ENCODE measurements at regions not wholly inside any gene's neighbourhood (a gene's known extent, or its start where the extent isn't known, plus 50 kb on each side); places are given as distances from the start of the nearest gene placed in this dataset.
A peak's percentile ranks its signal among the peaks of the same experiment; 100 is the strongest.

DNA sequence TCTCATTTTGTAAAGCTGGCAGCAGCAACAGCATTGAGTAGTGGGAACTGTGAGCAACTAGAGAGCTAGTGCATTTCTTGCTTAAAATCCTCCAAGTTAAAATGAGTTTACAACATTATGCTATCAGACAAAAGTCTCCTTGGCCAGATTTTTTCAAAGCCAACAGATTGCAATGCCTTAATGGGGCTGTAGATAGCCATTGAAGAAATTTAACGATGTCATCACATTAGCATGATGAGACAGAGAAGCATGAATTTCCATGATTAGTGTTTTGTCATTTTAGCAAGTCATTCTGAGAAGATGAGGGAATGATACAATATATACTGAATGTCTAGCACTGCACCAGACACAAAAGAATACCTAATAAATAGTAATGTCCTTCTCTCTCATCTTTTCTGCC lies 307.5 kb upstream of the REG3G start:
- TF ChIP-seq, protein P1, sequence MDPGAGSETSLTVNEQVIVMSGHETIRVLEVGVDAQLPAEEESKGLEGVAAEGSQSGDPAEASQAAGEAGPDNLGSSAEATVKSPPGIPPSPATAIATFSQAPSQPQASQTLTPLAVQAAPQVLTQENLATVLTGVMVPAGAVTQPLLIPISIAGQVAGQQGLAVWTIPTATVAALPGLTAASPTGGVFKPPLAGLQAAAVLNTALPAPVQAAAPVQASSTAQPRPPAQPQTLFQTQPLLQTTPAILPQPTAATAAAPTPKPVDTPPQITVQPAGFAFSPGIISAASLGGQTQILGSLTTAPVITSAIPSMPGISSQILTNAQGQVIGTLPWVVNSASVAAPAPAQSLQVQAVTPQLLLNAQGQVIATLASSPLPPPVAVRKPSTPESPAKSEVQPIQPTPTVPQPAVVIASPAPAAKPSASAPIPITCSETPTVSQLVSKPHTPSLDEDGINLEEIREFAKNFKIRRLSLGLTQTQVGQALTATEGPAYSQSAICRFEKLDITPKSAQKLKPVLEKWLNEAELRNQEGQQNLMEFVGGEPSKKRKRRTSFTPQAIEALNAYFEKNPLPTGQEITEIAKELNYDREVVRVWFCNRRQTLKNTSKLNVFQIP (CRISPR knock-in tag; IDR thresholded peaks at IDR 0.05; ENCODE audit: borderline replicate concordance, low read depth), result no peak
- TF ChIP-seq ZNF70 (CRISPR knock-in tag; IDR thresholded peaks at IDR 0.05), result no peak
- TF ChIP-seq ISL1 (CRISPR knock-in tag; IDR thresholded peaks at IDR 0.05), result no peak
- no peak for TF ChIP-seq ESRRG (CRISPR knock-in tag; IDR thresholded peaks at IDR 0.05)
- no peak for ATAC-seq

DNA sequence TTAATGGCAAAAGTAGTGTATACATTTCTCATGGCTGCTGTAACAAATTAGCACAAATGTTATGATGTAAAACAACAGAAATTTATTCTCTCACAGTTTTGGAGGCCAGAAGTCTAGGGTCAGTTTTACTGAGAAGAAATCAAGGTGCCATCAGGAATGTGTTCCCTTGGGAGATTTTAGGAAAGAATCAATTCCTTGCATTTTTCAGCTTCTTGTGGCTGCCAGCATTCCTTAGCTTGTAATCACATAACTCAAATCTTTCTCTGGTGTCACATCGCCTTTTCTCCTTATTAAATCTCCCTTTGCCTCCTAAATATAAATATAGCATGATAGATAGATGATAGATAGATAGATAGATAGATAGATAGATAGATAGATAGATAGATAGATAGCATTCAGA lies 307.0 kb upstream of the REG3G start:
- TF ChIP-seq GLIS3 (CRISPR knock-in tag; IDR thresholded peaks at IDR 0.05) (0 out of 2 replicates have a peak, but pooled peaks have one; percentile 10), ISL1 (CRISPR knock-in tag; IDR thresholded peaks at IDR 0.05) (peak; percentile 66)
- TF ChIP-seq, protein P2, sequence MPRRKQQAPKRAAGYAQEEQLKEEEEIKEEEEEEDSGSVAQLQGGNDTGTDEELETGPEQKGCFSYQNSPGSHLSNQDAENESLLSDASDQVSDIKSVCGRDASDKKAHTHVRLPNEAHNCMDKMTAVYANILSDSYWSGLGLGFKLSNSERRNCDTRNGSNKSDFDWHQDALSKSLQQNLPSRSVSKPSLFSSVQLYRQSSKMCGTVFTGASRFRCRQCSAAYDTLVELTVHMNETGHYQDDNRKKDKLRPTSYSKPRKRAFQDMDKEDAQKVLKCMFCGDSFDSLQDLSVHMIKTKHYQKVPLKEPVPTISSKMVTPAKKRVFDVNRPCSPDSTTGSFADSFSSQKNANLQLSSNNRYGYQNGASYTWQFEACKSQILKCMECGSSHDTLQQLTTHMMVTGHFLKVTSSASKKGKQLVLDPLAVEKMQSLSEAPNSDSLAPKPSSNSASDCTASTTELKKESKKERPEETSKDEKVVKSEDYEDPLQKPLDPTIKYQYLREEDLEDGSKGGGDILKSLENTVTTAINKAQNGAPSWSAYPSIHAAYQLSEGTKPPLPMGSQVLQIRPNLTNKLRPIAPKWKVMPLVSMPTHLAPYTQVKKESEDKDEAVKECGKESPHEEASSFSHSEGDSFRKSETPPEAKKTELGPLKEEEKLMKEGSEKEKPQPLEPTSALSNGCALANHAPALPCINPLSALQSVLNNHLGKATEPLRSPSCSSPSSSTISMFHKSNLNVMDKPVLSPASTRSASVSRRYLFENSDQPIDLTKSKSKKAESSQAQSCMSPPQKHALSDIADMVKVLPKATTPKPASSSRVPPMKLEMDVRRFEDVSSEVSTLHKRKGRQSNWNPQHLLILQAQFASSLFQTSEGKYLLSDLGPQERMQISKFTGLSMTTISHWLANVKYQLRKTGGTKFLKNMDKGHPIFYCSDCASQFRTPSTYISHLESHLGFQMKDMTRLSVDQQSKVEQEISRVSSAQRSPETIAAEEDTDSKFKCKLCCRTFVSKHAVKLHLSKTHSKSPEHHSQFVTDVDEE (CRISPR knock-in tag; IDR thresholded peaks at IDR 0.05), result no peak
- no peak for ATAC-seq

DNA sequence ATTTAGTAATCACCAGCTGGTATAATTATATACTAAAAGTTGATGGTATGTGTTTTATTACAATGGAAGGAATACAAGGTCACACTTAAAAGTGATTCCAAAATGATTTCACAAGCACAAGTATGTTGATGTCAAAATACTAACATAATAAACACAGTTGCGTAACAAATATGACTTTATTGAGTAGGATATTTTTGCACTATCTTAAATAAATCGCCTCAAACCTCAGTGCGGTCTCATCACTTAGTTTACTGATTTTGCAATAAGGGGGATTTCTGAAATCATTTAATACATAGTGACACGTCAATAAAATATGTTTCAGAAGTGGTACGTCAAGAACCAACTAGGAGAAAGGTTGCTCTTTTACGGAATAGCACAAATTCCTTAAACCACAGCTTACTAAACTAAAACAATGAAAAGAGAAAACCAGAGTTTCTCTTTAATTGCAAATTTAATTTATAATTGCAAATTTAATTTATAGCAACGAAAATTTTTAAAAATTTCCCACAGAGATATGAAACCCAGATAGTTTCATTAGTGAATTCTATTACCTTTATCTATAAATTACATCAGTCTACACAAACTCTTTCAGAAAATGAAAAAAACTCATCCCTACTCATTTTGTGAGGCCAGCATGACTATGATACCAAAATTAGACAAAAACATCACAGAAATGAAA lies 304.0 kb upstream of the REG3G start:
- ATAC-seq, result no peak
- TF ChIP-seq ZFP30 (CRISPR knock-in tag; IDR thresholded peaks at IDR 0.05) (no peak), ZC3H10 (CRISPR knock-in tag; IDR thresholded peaks at IDR 0.05) (no peak), ISL1 (CRISPR knock-in tag; IDR thresholded peaks at IDR 0.05) (peak; percentile 91), SNAI2 (CRISPR knock-in tag; IDR thresholded peaks at IDR 0.05) (no peak), ZNF8 (CRISPR knock-in tag; IDR thresholded peaks at IDR 0.05) (0 out of 2 replicates have a peak, but pooled peaks have one; percentile 26), ZNF565 (CRISPR knock-in tag; conservative IDR thresholded peaks at IDR 0.05; ENCODE audit: low read depth) (no peak), ZFP3 (CRISPR knock-in tag; IDR thresholded peaks at IDR 0.05) (no peak), BACH2 (CRISPR knock-in tag; IDR thresholded peaks at IDR 0.05; ENCODE audit: borderline replicate concordance) (no peak), TCF4 (CRISPR knock-in tag; IDR thresholded peaks at IDR 0.05; ENCODE audit: borderline replicate concordance) (peak; percentile 41; the same call in 1 of the 2 replicates)
- TF ChIP-seq, protein P3, sequence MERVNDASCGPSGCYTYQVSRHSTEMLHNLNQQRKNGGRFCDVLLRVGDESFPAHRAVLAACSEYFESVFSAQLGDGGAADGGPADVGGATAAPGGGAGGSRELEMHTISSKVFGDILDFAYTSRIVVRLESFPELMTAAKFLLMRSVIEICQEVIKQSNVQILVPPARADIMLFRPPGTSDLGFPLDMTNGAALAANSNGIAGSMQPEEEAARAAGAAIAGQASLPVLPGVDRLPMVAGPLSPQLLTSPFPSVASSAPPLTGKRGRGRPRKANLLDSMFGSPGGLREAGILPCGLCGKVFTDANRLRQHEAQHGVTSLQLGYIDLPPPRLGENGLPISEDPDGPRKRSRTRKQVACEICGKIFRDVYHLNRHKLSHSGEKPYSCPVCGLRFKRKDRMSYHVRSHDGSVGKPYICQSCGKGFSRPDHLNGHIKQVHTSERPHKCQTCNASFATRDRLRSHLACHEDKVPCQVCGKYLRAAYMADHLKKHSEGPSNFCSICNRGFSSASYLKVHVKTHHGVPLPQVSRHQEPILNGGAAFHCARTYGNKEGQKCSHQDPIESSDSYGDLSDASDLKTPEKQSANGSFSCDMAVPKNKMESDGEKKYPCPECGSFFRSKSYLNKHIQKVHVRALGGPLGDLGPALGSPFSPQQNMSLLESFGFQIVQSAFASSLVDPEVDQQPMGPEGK (CRISPR knock-in tag; IDR thresholded peaks at IDR 0.05; ENCODE audit: borderline replicate concordance), result no peak
- TF ChIP-seq, protein P4, sequence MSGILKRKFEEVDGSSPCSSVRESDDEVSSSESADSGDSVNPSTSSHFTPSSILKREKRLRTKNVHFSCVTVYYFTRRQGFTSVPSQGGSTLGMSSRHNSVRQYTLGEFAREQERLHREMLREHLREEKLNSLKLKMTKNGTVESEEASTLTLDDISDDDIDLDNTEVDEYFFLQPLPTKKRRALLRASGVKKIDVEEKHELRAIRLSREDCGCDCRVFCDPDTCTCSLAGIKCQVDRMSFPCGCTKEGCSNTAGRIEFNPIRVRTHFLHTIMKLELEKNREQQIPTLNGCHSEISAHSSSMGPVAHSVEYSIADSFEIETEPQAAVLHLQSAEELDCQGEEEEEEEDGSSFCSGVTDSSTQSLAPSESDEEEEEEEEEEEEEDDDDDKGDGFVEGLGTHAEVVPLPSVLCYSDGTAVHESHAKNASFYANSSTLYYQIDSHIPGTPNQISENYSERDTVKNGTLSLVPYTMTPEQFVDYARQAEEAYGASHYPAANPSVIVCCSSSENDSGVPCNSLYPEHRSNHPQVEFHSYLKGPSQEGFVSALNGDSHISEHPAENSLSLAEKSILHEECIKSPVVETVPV (CRISPR knock-in tag; IDR thresholded peaks at IDR 0.05), result no peak

DNA sequence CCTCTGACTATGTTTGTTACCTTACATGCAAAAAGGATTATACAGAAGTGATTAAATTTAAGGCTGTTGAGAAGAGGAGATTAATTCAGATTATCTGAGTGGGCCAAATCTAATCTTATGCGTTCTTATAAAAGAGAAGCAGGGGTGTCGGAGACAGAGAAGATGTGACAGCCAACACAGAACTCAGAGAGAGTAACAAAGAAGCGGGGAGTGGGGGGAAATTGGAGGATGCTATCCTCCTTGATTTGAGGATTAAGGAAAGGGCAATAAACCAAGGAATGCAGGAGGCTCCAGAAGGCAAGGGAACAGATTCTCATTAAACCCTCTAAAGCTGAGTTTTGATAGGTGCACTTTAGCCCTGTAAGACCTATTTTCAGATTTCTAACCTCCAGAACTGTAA lies 291.3 kb upstream of the REG3G start:
- ATAC-seq, result no peak
- TF ChIP-seq ZC3H10 (CRISPR knock-in tag; IDR thresholded peaks at IDR 0.05), result no peak
- TF ChIP-seq TOX (CRISPR knock-in tag; IDR thresholded peaks at IDR 0.05; ENCODE audit: borderline replicate concordance), result no peak
- no peak for TF ChIP-seq ZFP3 (CRISPR knock-in tag; IDR thresholded peaks at IDR 0.05)
- no peak for TF ChIP-seq ZNF8 (CRISPR knock-in tag; IDR thresholded peaks at IDR 0.05)
- TF ChIP-seq RARB (CRISPR knock-in tag; IDR thresholded peaks at IDR 0.05), result no peak
- no peak for TF ChIP-seq ARNTL (CRISPR knock-in tag; IDR thresholded peaks at IDR 0.05; ENCODE audit: borderline replicate concordance, low read depth)
- TF ChIP-seq ZFP30 (CRISPR knock-in tag; IDR thresholded peaks at IDR 0.05), result no peak
- TF ChIP-seq, protein P3 (CRISPR knock-in tag; IDR thresholded peaks at IDR 0.05; ENCODE audit: borderline replicate concordance), result no peak
- TF ChIP-seq, protein P4 (CRISPR knock-in tag; IDR thresholded peaks at IDR 0.05), result no peak
- TF ChIP-seq ZNF70 (CRISPR knock-in tag; IDR thresholded peaks at IDR 0.05), result no peak
- TF ChIP-seq BACH2 (CRISPR knock-in tag; IDR thresholded peaks at IDR 0.05; ENCODE audit: borderline replicate concordance), result no peak

Data from SK-N-SH treated with all-trans-retinoic acid at 6 μM for 48 hours (cell line).